BJ (cell line): ENCODE measurements at regions not wholly inside any gene's neighbourhood (a gene's known extent, or its start where the extent isn't known, plus 50 kb on each side); places are given as distances from the start of the nearest gene placed in this dataset.

Experiments used
- CTCF ChIA-PET: fragments of 350-600 bp; formaldehyde crosslinking; extraction: SDS; loops from one replicate; lab custom pipeline; 2021; ENCODE audit warnings: antibody characterized with exemption, inconsistent platforms; lab: Yijun Ruan, JAX
- POLR2A ChIA-PET: fragments of 300-600 bp; sonication (Branson Sonifier 250); formaldehyde crosslinking; extraction: SDS; loops from one replicate; lab custom pipeline; 2021; ENCODE audit warnings: antibody characterized with exemption; lab: Charles Lee
- DNase-seq: peaks from one replicate; pipeline ENCODE4 v3.0.0-alpha.2; 2011; ENCODE audit warnings: low read depth
- H3K27me3 ChIP-seq: 2 replicates; pipeline ENCODE4 v1.6.0; 2011; ENCODE audit warnings: low read length; ENCODE audit not compliant: control insufficient read depth, insufficient read depth
- H3K36me3 ChIP-seq: 2 replicates; pipeline ENCODE4 v1.5.1; 2011; ENCODE audit warnings: low read length; ENCODE audit not compliant: control insufficient read depth, insufficient read depth
- H3K4me3 ChIP-seq: 2 replicates; pipeline ENCODE4 v1.5.1; 2011; ENCODE audit warnings: low read depth, mild to moderate bottlenecking, control low read depth, low read length
- CTCF ChIP-seq: IDR thresholded peaks from 2 replicates; pipeline ENCODE4 v1.5.1; 2011; ENCODE audit warnings: low read depth, mild to moderate bottlenecking, control low read depth, inconsistent platforms, low read length, moderate library complexity; ENCODE audit not compliant: insufficient read depth

GRCh38 chr5:12330381-12330780, 426.1 kb upstream of the CTNND2 start:
- Histone ChIP-seq H3K27me3 (no peaks in the 10 kb centered on the region), H3K4me3 (no peak overlapping the region), H3K36me3 (no peaks in the 10 kb centered on the region)
- ChIA-PET CTCF (interaction anchor here (0.6 kb wide), 1 partner anchor 29 kb away, joined by 3 read pairs; no protein-coding TSS in a partner anchor), POLR2A (no interaction called here)
- no peak for TF ChIP-seq CTCF
- no peak for DNase-seq

- no peaks in the 10 kb centered on the region for H3K27me3 ChIP-seq
- CTCF ChIA-PET: no interaction called here
- no peak for DNase-seq
- no peak overlapping the region for H3K4me3 ChIP-seq
- H3K36me3 ChIP-seq: no peaks in the 10 kb centered on the region
- no peak for TF ChIP-seq CTCF
- POLR2A ChIA-PET: no interaction called here
These were observed 419.5 kb upstream of the CTNND2 start for GRCh38 chr5:12323637-12324229.

- Histone ChIP-seq H3K27me3 (no peaks in the 10 kb centered on the region), H3K36me3 (no peaks in the 10 kb centered on the region), H3K4me3 (no peak overlapping the region)
- CTCF ChIA-PET: no interaction called here
- no peak for DNase-seq
- no peak for TF ChIP-seq CTCF
- POLR2A ChIA-PET: no interaction called here
These were observed 417.8 kb upstream of the CTNND2 start for GRCh38 chr5:12322042-12322441.

GRCh38 chr5:12320331-12320730, 416.1 kb upstream of the CTNND2 start:
- CTCF ChIA-PET: no interaction called here
- no peaks in the 10 kb centered on the region for H3K36me3 ChIP-seq
- no peak for DNase-seq

GRCh38 chr5:12316812-12317211, 412.6 kb upstream of the CTNND2 start:
- no peak for TF ChIP-seq CTCF
- ChIA-PET CTCF (no interaction called here), POLR2A (no interaction called here)
- no peaks in the 10 kb centered on the region for H3K27me3 ChIP-seq
- no peak for DNase-seq
- H3K4me3 ChIP-seq: no peak overlapping the region
- H3K36me3 ChIP-seq: no peaks in the 10 kb centered on the region

More at GRCh38 chr5:12320331-12320730, 416.1 kb upstream of the CTNND2 start:
- no peak for TF ChIP-seq CTCF
- POLR2A ChIA-PET: no interaction called here
- H3K27me3 ChIP-seq: no peaks in the 10 kb centered on the region
- H3K4me3 ChIP-seq: no peak overlapping the region
